HG03575 (cell line): ENCODE measurements at regions not wholly inside any gene's neighbourhood (a gene's known extent, or its start where the extent isn't known, plus 50 kb on each side); places are given as distances from the start of the nearest gene placed in this dataset.

Source experiments
- ATAC-seq: cut with Tn5 transposase; IDR thresholded peaks from one replicate; pipeline ENCODE4 v1.9.1; 2021; ENCODE audit not compliant: unreplicated experiment, insufficient number of reproducible peaks, low FRiP score; ENCODE audit errors: extremely low read depth

- no peak for ATAC-seq
Observed at GRCh38 chr3:113129168-113129567, 82.2 kb upstream of the BOC start.

DNA sequence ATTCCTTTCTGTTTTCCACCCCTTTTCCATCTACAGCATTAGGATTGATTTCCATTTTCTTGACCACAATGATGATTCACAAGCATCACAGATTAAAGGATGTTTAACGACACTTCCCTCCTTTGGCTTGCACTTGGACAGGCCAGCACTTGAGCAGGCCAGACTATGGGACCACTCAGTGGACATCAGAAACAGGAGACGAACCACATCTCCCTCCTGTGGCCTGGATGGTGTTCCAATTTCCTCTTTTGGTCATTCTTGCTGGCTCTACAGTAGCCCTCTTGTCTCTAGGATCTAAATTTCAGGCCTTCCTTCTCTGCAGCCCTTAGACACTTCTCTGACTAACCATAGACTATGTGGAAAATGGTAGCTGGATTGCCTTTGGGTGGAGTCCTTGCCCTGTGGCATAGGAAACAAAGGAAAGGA lies 78.8 kb upstream of the BOC start:
- no peak for ATAC-seq

DNA sequence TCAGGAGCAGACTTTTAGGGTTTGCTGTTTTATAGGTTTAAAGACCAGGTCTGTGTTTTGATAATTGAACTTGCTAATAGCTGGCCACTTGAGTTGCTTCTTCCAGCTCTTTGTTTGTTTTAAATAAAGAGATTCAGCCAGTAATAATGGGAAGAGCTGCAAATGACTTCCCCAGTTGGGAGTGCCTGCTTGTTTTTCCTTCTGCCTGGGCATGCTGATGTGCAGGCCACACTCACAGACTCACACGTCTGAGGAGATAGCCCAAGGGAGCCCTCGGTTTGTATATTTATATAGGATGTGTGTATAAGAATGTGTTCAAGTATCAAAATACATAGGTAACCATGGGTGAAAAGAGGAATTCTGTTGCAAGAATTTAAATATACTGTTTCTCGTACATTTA lies 78.2 kb upstream of the BOC start:
- no peak for ATAC-seq

DNA sequence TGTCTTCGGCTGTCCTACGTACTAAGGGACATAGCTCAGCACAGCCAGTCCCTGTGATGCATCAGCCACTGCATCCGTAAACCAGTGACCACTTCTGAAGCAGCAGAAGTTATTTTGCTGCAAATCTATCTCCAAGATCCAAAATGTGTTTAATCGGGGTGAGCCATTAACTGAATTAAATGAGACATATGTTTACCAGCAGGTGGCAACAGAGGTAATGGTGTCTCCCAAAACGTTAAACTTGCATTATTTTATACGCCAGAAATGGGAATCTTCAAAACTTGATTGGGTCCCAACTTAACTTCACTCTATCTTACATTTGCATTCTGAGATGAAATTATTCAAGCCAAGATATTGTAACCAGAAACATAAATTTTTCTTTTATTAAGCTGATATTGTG lies 75.3 kb upstream of the BOC start:
- no peak for ATAC-seq

DNA sequence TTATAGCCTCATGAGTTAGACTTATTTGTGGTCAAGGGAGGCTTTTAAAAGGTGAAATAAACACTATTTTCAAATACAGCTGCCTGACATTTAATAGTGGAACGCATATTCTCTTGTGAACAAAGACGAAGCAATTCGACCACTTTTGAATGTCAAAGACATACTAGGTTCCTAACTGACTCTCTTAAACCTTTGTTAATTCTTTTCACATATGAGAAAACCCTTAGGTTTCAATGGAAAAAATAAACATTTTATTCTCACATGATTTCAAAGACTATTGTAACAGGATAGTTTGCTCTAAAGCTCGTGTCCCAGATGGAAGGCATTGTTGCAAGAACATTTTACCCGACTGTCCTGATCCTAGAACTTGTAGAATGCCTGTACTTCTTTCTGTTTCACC lies 74.8 kb upstream of the BOC start:
- ATAC-seq, result no peak

- no peak for ATAC-seq
Observed at GRCh38 chr3:113138839-113139743, 72.3 kb upstream of the BOC start.

GRCh38 chr3:113140876-113141275 lies 70.5 kb upstream of the BOC start:
- no peak for ATAC-seq

GRCh38 chr3:113141543-113141942 lies 69.8 kb upstream of the BOC start:
- no peak for ATAC-seq

DNA sequence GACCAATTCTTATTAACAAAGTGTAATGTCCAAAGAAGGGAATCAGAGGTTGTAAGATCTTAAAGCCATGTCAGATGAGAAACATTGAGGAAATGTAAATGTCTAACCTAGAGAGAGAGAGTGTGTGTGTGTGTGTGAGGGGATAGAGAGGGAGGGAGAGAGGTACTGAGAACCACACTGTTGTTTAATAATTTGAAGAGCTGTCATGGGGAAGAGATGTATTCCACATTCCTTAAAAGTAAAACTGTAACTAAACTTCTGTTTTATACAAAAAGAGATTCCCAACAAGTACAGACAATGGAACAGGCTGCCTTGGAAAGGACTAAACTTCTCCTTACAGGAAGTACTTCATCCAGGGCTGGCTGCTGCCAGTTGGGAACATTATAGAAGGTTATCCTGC lies 68.9 kb upstream of the BOC start:
- no peak for ATAC-seq

GRCh38 chr3:113143353-113143752 lies 68.0 kb upstream of the BOC start:
- no peak for ATAC-seq

DNA sequence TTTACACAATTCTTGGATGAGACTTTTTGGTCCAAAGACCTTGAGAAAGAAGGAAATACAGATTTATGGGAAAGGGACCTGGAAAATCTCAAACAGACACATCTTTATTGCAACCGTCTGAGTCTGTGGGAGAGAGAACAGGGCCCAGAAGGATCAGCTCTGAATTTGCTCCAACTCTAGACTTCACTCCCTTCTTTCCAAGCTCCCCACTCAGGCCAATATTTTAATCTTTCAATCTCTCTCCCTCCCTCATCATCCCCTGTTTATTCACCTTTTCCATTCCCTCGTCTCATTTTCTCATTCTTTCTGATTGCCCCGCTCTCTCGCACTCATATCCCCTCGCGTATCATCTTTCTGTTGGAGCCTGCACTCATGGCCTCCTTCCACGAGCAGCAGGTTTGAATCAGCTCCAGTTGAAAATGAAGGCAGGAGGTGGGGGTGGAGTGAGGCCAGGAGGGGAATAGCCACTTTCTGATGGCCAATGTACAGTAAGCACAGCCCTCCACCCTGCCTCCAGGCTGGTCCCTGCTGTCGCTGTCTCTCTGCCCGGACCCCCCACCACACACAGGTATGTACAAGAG lies 63.6 kb upstream of the BOC start:
- ATAC-seq, result no peak

- ATAC-seq, result no peak
Observed at GRCh38 chr3:113148284-113148683, 63.1 kb upstream of the BOC start.

- no peak for ATAC-seq
Observed at GRCh38 chr3:113150250-113150649, 61.1 kb upstream of the BOC start.

- ATAC-seq, result no peak
Observed at GRCh38 chr3:113151461-113152031, 59.8 kb upstream of the BOC start.

DNA sequence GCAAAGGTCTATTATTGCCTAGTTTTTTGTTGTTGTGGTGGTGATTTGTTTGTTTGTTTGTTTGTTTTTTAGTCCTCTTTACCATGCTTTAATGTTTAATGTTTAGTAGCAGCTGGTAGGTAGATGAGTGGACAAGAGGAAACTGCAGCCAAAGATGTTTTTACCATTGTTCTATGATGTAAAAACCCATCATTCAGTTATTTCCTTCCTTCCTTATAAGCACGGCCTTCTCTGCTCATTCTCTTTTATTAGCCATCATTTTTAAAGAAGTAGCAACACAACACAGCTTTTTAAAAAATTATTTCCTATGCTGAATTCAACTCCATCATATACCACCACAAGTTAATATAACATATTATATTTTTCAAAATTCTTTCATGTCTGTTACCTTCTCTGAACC lies 58.5 kb upstream of the BOC start:
- no peak for ATAC-seq

DNA sequence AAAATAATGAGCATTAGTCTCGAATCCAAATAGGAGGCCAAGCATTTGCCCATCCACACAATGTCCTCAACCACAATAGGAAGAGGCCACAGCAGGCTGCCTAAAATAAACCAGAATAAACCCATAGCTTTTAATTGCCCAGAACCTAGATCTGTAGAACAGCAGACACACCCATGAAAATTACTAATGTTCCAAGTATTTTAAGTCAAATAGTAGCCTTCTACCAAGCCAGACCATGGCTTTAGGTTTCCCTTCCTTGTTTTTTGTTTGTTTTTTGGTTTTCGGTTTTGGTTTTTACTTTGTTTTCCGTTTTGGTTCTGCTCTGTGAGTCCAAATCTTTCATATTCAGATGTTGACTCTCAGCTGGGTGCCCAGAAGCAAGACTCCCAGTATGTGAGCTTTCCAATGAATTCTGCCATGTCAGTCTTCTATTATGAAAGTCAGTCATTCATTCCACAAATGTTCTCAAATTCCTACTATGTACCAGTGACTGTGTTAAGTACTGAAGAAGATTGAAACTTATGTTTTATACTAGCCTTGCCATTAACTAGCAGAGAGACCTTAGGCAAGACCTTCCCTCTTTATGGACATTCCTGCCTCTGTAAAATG lies 57.8 kb upstream of the BOC start:
- ATAC-seq, result no peak

GRCh38 chr3:113156816-113157333 lies 54.5 kb upstream of the BOC start:
- ATAC-seq, result no peak

DNA sequence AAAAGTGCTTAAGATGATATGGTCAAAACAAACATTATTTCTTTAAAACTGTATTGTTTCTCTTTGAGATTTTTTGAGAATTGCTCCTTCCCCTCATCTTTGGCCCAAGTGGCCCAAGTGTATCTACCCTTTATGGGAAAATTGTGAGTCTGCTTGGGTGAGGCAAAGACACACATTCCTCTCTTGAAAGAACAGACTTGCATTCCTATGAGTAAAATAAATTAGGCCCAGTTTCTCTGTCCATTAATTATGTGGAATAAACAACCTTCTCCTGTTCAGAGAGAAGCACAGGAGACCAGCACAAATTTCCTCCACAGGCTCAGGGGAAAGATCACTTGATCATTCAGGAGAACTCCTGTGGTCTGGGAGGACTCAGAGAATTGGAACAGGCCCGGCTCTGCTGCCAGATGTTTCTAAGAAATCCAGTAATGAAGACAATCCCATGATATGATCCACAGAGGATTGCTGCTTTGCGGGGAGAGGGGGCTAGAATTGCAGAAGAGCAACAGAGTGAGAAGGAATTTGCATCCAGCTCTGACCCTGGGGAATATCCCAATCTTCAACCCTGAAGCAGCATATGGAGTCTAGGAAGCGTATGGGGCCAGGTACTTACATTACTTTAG lies 53.8 kb upstream of the BOC start:
- no peak for ATAC-seq

GRCh38 chr3:113158171-113158570 lies 53.2 kb upstream of the BOC start:
- no peak for ATAC-seq
